DMS53 (cell line): ENCODE measurements at regions not wholly inside any gene's neighbourhood (a gene's known extent, or its start where the extent isn't known, plus 50 kb on each side); places are given as distances from the start of the nearest gene placed in this dataset.
"Not testable (repeated sequence)": the region's sequence is repeated elsewhere in the genome, so short reads cannot be mapped to it uniquely, and the experiment has no call there.

ENCODE experiments used
- DNase-seq: peaks from one replicate; lab custom pipeline; 2025; lab: John Stamatoyannopoulos, UW

DNA sequence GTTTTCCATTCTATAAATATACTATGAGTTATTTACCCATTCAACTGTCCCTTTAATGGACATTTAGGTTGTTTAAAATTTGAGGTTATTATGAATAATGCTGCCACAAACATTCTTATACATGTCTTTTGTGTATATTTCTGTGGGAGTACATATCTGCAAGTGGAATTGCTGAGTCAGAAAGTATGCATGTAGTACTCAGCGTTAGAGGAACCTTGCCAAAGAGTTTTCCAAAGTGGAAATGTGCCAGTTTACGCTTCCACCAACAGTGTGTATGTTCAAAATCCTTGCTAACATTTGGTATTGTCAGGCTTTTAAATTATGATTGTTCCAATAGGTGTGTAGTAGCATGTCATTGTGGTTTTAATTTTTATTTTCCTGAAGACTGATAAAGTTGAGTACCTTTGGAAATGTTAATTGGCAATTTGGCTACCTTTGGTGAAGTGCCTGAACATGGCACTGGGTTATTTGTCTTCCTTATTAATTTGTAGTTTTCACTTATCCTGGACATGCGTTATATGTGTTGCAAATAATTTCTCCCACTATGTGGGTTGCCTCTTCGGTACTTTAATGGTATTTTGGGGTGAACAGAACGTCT lies 341.2 kb downstream of the CD83 start:
- DNase-seq: no peak

- no peak for DNase-seq
Measured at GRCh38 chr6:14459315-14459714, 341.7 kb downstream of the CD83 start.

DNA sequence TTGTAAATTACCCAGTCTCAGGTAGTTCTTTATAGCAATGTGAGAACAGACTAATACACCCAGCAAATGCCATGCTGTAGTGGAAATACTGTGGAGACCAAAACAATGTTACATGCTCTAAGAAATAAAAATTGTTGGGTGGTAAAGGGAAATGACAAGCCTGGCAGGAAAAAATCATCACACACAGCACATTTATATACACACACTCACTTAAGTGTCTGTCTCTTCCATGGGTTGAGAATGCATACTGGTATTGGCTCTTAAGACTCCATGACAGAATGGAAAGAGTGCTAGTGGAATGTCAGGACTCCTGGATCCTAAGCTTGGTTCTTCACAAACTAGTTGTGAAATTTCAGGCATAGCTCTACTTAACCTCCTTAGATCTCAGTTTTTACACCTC lies 343.0 kb downstream of the CD83 start:
- no peak for DNase-seq

DNA sequence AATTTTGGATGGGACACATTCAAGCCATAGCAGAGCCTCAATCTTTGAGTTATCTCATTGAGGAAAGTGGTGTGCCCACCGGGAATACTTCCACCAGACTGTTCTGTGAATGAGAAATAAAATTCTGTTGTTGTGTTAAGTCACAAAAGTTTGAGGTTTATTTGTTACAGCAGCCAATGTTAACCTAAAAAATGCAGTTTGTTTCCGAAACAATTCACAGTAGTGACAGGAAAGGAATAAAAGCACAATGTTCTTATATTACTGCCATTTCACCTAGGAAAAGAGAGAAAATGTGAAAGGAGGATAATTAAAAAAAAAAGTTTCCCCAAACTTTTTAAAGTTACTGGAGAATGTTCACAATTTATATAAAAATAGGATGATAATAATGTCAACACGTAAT lies 344.6 kb downstream of the CD83 start:
- DNase-seq: no peak

- no peak for DNase-seq
Measured at GRCh38 chr6:14462566-14462965, 345.0 kb downstream of the CD83 start.

GRCh38 chr6:14463110-14463509 lies 345.5 kb downstream of the CD83 start:
- no peak for DNase-seq

DNA sequence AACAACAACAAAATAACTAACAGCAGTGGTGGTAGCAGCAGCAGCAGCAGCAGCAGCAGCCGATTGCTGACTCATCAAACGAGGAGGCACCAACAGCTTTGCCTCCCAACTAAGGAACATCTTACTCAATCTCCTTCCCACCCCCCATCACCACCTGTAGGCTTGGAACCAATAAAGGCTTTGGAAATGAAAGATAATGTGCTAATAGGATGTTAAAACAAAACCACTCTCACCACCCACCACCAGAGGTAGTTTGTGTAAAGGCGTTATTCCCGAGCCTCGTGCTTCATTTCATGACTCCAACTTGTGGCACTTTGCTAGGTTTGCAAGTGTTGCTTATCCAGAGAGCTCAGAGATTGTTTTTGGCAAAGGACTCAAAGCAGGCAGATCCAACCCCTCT lies 346.5 kb downstream of the CD83 start:
- DNase-seq: no peak

DNA sequence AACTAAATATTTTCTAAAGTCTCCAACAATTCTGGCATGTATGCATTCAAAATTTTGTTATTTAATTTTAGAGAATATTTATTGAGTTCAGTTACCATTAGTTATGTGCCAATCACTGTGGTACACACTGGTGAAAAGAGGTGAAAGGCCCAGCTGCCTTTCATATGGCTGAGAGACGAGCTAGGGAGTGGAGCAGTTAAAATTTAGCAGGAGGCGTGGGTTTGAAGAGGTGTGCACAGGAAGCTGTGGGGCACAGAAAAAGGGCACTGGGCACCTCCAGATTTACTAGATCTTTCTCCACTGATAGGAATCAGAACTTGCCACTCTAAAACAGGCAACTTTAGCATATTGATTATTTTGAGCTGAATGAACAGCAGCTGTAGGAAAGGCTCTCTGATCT lies 347.1 kb downstream of the CD83 start:
- no peak for DNase-seq

DNA sequence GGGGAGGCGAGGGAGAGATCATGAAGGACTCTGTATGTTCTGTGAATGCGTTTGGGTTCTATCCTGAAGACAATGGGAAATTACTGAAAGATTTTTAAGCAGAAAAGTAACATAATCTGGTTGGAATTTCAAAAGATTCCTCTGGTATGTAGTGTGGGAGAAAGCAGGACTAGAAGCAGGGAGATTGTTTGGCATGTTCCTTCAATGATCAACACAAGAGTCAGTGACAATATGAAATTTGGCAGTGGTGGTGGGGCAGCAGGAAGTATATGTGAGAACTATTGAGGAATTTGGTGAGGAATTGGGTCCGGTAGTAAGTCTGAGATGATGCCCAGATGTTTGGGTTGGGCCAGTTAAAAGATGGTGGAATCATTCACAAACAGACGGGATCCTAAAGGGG lies 348.7 kb downstream of the CD83 start:
- no peak for DNase-seq

GRCh38 chr6:14467591-14467990 lies 350.0 kb downstream of the CD83 start:
- DNase-seq: no peak

DNA sequence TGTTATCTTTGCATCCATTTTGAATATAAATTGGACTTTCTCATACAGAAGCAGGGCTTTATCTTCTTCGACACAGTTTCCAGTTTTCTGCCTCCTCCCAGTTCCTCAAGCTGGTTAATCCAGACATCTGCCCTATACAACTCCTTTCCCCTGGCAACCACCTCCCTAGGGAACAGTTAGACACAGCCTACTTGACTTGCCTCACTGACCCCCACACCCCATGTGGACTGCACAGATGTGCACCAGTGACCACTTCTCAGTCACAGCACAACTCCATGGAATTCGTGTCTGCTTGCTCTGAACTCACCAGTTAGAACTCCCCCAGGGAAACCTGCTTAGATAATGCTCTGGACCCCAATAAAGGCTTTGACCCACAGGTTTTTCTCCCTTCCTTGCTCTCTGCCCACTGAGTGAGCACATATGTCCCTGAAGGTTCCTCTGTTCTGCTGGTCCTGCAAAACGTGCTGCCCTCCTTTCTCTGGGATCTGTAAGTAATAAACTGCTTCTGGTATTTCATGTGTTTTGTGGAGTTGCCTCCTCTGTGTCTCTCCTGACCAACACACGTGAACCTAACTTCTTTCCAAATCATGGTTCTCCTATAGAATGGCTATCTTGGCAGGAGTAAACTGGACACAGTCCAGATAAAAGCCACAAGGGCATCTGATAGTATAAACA lies 351.2 kb downstream of the CD83 start:
- DNase-seq: no peak

GRCh38 chr6:14470101-14470500 lies 352.5 kb downstream of the CD83 start:
- DNase-seq: no peak

- DNase-seq: no peak
Measured at GRCh38 chr6:14470671-14471070, 353.1 kb downstream of the CD83 start.

DNA sequence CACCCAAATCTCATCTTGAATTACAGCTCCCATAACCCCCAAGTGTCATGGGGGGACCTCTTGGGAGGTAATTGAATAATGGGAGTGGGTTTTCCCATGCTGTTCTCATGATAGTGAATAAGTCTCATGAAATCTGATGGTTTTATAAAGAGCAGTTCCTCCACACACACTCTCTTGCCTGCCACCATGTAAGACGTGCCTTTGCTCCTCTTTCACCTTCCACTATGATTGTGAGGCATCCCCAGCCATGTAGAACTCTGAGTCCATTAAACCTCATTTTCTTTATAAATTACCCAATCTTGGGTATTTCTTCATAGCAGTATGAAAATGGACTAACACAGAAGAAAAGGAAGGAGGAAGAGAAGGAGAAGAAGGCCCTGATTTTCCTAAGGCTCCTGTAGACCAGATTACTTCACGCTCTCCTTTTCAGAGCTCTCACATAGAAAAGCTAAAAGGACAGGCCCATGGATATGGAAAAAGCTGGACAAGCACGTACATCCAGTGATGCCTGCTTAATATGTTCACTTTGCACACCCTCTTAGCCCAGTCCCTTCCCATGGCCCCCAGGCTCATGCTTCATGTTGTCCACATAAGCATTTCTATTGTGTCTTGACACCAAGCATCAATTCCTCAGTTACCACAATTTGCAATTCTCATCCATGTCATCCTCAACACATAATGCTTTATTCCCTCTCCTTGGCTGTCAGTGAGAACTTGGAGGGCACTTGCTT lies 354.8 kb downstream of the CD83 start:
- DNase-seq: no peak

DNA sequence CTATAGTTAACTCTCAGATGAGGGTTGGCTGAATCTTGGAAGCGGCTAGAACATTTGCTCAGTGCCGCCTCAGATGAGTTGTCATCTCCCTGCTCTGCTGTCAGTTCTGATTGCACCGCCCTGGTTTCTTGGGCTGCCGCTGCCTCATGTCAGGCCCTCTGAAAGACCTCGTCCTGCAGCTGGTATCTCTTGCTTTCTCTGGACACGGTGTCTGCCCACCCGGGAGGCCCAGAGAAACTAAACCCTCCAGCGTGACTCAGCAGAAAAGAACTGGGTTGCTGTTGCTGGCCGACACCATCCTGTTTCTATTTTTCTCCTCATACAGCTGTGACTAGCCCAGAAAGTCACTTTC lies 355.4 kb downstream of the CD83 start:
- DNase-seq: no peak

- no peak for DNase-seq
Measured at GRCh38 chr6:14474816-14475215, 357.2 kb downstream of the CD83 start.

GRCh38 chr6:14475306-14475705 lies 357.7 kb downstream of the CD83 start:
- DNase-seq: no peak

- peak; percentile 8 for DNase-seq
Measured at GRCh38 chr6:14476793-14477531, 359.4 kb downstream of the CD83 start.

GRCh38 chr6:14477559-14477958 lies 360.0 kb downstream of the CD83 start:
- no peak for DNase-seq

DNA sequence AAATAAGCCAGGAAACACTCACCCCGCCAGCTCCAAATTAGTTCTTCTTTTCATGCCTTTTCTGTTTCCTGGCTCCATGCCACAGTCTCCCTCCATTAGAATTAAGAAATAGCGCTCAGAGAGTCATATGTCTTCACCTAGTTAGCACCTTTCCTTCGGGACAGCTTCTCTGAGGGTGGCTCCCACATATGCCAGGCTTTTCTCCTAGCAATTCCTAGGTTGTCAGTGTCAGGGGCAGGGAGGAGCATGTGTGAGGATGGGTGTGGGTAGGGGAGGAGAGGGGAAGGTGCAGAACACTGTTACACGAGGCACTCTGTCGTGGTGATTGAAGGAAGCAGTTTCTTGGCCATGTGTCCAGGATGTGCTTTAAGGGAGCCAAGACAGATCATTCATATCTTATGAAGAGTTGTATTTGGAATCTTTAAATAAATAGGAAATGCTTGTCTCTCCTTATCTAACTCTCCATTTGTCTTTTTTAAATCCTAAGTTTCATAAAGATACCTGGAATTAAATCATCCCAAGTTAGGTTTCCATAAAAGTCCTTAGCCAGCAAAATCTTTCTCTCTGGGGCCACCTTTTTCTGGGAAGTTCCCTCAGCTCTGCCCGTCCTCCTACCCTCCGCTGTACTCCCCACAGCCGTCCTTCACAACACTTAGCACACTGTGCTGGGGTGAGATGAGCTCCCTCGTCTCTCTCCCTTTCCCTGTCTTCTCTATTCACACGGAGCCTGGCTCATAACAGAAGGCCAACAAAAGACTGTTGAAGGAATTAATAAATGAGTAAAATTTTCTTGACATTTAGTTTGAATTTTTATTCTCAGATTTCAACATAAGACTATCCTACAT lies 361.0 kb downstream of the CD83 start:
- DNase-seq: no peak

DNA sequence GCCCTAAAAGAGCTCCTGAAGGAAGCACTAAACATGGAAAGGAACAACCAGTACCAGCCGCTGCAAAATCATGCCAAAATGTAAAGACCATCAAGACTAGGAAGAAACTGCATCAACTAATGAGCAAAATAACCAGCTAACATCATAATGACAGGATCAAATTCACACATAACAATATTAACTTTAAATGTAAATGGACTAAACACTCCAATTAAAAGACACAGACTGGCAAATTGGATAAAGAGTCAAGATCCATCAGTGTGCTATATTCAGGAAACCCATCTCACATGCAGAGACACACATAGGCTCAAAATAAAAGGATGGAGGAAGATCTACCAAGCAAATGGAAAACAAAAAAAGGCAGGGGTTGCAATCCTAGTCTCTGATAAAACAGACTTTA lies 364.4 kb downstream of the CD83 start:
- not testable (repeated sequence) for DNase-seq

GRCh38 chr6:14487625-14488024 lies 370.1 kb downstream of the CD83 start:
- no peak for DNase-seq
